ENCODE measurements at regions not wholly inside any gene's neighbourhood (a gene's known extent, or its start where the extent isn't known, plus 50 kb on each side); places are given as distances from the start of the nearest gene placed in this dataset.
"Not testable (repeated sequence)": the region's sequence is repeated elsewhere in the genome, so short reads cannot be mapped to it uniquely, and the experiment has no call there.

DNA sequence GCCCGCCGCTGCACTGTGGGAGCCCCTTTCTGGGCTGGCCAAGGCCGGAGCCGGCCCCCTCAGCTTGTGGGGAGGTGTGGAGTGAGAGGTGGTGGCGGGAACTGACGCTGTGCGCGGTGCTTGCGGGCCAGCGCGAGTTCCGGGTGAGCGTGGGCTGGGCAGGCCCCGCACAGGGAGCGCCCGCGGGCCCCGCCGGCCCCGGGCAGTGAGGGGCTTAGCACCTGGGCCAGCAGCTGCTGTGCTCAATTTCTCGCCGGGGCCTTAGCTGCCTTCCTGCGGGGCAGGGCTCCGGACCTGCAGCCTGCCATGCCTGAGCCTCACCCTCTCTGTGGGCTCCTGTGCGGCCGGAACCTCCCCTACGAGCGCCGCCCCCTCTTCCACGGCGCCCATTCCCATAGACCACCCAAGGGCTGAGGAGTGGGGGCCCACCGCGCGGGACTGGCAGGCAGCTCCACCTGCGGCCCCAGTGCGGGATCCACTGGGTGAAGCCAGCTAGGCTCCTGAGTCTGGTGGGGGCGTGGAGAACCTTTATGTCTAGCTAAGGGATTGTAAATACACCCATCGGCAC lies 1062.6 kb downstream of the TDRD15 start:
- not testable (repeated sequence) for DNase-seq

DNA sequence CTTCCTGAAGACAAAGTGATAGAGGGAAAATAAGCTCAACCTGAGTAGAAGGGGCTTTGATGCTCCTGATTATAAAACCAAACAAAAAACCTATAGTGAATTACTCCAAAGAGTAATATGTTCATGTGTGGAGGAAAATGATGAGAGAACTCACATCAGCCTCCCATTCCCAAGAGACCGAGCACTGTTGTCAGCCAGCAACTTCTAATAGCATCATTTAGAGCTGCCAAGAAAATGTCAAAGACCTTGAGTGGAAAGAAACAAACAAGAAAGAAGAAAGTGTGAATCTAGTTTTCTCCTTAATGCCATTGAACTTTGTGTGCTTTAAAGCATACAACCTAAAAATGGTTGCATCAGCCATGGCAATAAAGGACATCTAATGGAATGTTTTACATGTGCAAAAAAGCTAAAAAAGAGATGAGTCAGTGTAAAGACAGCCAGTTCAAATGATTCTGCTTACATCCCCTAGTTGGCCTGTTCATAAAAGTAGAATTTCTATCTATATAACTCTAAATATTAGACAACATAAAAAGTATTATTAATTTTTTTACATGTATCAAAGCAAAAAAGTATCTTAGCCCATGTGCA lies 1066.2 kb downstream of the TDRD15 start:
- DNase-seq: no peak

DNA sequence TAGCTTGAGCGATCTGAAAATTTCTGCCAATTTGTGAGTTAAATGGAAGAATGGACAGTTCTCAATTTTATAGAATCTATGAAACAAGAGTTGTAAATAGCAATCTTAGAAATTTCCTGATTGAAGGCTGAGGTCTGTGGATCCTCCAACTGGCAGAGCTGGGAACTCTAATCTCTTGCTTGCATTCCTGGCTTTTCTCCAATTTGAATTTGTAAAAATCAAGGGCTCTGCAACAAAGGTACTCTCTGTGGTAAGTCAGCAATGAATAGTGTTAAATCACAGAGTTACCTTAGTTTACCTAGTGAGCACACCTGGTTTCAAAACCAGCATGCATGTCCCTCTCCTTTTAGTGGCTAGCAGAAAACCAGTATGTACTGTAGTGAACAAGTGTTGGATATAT lies 1070.5 kb downstream of the TDRD15 start:
- no peak for DNase-seq

GRCh38 chr2:22196806-22197205 lies 1073.0 kb downstream of the TDRD15 start:
- no peak for DNase-seq

DNA sequence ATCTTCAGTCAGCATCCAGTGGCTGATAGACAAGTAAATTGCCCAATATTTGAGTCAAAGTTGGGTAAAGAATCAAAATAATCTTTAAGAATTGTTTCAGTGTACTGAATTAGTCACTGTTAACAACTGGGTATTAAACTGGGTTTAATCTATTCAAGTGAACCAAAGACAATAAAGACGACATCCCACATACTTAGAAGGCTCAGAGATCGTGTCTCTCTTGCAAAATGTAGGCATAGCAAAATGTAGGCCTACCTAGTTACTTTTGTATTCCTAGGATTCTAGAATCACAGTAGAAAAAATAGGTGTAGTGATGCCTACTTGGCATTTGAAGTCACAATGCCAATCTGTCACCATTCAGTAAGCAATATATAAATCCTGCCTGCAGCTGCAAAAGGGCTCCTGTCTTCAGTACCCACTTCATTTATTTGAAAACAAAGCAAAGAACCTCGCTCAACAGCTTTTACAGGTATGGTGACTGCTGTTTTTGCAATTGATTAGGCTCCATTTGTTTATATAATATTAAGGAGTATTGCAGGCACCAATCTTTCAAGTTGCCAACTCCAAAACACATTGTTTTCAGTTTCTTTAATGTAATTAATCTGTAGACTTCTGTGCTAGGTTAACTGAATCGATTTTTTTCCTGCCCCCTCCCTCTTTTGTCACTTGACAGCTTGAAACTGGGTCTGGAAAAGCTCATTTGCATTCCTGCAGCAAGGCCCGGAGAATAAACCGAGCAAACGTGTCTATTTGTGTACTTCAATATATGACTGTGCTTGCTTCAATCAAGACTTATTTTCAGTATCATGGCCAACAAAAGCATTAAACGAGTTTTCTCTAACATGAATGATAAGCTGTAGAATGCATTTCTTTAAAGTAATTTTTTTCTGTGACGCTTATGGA lies 1074.9 kb downstream of the TDRD15 start:
- DNase-seq: no peak

GRCh38 chr2:22199994-22200393 lies 1076.2 kb downstream of the TDRD15 start:
- no peak for DNase-seq

DNA sequence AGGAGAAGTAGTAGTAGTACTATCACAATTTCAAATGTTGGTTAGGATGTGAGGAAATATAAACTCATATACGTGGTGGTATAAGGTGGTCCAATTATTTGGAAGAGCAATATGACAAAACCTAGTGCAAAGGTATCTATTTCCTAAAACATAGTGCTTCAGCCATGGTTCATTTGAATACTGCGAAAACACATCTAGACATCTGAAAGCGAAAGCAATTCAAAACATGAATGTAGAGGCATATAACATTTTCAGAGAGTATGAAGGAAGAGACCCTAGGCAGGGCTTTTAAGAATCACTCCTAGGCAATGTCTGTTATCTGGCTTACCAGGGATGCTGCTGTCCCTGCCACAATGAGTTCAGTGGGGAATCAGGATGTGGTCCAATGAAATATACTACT lies 1085.8 kb downstream of the TDRD15 start:
- DNase-seq: no peak

DNA sequence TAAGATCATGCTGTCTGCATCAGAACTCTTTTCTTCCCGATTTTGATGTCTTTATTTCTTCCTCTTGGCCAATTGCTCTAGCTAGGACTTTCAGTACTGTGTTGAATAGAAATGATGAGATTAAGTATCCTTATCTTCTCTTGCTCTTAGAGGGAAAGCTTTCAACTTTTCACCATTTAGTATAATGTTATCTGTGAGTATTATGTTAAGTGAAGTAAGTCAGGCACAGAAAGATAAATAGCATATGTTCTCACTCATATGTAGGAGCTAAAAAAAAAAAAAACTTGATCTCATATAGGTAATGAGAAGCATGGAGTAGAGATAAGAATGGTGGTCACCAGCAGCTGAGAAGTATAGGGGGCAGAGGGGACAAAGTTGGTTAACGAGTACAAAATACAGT lies 1089.5 kb downstream of the TDRD15 start:
- DNase-seq: no peak

- no peak for DNase-seq
These were observed 1091.7 kb downstream of the TDRD15 start for GRCh38 chr2:22215517-22215916.

GRCh38 chr2:22217881-22218280 lies 1094.1 kb downstream of the TDRD15 start:
- no peak for DNase-seq

DNA sequence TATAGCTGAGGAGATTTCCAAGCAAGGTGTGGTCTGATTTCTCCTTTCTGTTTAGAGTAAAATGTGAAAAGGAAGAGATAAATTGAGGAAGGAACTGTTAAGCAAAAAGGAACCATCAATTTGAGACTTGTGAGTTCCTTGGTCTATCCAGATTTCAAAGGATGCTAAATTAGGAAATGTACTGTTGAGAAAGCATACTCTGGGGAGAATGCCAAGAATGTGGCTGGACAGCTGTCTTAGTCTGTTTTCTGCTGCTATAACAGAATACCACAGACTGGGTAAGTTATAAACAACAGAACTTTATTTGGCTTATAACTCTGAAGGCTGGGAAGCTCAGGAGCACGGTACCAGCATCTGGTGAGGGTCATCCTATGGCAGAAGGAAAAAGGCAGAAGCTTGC lies 1097.2 kb downstream of the TDRD15 start:
- peak; percentile 1 for DNase-seq

DNA sequence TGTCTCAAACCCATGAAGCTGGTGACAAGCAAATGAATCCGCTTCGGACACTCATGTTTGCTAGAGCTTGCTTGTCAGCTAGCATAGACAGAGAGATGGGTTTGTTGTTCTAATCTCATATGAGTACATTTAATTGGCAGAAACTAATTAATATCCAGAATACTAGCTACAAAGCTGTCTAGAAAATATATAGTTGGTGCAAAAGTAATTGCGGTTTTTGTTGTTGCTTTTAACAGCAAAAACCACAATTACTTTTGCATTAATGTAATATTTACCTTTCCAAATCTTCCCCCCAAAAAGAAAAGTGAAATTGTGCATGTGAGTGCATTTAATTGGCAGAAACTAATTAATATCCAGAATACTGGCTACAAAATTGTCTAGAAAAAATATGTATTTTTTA lies 1115.2 kb downstream of the TDRD15 start:
- no peak for DNase-seq

GRCh38 chr2:22247466-22247865 lies 1123.7 kb downstream of the TDRD15 start:
- no peak for DNase-seq

DNA sequence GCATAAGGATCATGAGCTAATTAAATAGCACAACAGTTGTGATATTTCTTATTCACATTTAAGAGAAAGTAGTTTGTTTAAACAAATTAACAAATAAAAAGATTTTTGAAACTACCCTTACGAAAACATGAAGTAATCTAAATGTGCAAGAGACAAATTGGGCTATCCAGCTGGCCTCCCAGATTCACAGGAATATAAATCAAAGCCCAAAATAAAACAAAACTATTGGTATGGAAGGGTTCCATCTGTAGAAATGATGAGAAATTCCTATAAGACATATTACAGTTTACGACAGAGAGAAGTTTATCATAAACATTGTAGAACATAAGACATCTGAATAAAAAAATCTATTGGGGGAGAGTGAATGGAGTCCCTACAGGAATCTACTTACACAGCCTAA lies 1125.1 kb downstream of the TDRD15 start:
- DNase-seq: no peak

GRCh38 chr2:22253171-22253570 lies 1129.4 kb downstream of the TDRD15 start:
- no peak for DNase-seq

GRCh38 chr2:22261165-22261564 lies 1123.8 kb upstream of the KLHL29 start:
- DNase-seq: no peak

- DNase-seq: no peak
These were observed 1114.6 kb upstream of the KLHL29 start for GRCh38 chr2:22270341-22270740.

DNA sequence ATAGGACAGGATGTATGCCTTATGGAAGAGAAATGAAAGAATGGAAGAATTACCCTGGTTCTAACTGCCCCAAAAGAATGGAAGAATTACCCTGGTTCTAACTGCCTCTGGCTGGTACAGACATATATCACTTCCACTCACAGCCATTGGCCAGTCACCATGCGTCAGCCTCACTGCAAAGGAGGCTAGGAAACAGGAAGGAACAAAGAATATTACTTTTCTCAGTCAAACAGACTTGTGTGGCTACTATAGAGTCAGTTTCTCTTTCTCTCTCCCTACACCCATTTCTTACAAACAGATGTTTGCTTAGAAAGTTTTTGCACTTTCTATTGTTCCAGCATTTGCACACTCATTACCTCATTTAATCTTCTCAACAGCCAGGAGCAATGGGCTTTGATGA lies 1111.1 kb upstream of the KLHL29 start:
- no peak for DNase-seq

GRCh38 chr2:22274661-22275060 lies 1110.3 kb upstream of the KLHL29 start:
- DNase-seq: no peak

DNA sequence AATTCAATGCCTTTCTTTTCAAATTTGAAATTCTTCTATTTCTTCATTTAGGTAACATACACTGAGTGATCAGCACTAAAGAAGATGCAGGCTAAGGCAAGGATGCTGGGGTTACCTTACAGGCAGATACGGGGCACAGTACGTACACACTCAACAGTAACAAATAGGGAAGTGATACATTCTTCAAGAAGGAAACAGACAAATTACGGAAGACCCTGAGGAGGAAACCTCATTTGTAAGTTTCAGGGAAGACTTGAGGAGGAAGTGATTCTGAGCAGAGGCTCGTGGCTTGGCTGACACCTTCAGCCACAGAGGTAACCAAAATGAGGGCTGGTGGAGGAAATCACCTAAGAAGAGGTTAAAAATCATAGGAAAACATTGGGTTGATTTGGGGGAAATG lies 1108.3 kb upstream of the KLHL29 start:
- no peak for DNase-seq

DNA sequence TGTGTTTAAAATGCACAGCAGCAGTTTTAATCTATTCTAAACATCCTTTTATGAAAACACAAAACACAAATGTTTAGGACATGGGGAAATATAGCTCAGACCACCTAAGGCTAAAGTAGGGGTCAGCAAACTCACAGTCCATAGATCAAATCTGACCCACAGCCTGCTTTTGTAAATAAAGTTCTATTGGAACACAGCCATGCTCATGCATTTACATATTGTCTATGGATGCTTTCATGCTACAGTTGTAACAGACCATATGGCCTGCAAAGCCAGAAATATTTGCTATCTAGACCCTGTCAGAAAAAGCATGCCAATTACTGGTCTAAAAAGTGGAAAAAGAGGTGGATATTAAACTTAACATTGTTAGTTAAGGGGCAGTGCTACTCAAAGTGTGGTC lies 1105.4 kb upstream of the KLHL29 start:
- DNase-seq: no peak

GRCh38 chr2:22281033-22281432 lies 1103.9 kb upstream of the KLHL29 start:
- no peak for DNase-seq

DNA sequence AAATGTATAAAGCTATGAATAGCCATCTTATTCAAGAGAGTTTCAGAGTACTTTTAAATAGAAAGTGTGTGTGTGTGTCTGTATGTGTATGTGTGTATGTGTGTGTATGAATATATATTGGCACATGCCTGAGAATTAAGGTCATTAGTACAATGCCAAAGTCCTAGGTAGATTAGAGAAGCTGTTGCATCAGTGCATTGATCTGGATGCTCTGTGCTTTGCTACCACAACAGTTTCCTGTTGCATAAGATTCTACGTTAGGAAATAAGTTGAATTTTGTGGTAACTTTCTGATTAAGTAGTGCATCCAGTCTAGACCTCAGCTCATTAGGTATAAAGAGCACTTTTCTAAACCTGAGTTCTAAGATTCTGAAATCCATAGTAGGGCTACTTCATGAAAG lies 1102.8 kb upstream of the KLHL29 start:
- peak; percentile 23 for DNase-seq

GRCh38 chr2:22282916-22283315 lies 1102.1 kb upstream of the KLHL29 start:
- no peak for DNase-seq
